ENCODE measurements at regions not wholly inside any gene's neighbourhood (a gene's known extent, or its start where the extent isn't known, plus 50 kb on each side); places are given as distances from the start of the nearest gene placed in this dataset.

DNA sequence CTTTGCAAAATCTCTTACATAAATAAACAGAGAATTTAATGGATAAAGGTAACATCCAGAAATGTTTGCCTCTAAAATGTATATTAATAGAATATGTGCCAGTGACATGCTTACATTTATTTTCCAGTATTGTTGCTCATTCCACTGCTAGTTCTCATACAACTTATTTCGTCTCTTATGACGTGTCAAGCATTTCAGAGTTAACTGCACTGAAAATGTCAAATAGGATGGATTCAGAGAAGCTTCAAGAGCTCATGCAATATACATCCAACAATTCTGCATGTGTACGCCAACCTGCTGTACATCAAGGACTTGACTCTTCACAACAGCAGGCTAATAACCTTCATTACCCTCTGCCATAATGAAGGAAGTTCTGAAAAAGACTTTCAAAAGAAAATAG lies 386.2 kb upstream of the IZUMO3 start:
- TF ChIP-seq, protein P1, sequence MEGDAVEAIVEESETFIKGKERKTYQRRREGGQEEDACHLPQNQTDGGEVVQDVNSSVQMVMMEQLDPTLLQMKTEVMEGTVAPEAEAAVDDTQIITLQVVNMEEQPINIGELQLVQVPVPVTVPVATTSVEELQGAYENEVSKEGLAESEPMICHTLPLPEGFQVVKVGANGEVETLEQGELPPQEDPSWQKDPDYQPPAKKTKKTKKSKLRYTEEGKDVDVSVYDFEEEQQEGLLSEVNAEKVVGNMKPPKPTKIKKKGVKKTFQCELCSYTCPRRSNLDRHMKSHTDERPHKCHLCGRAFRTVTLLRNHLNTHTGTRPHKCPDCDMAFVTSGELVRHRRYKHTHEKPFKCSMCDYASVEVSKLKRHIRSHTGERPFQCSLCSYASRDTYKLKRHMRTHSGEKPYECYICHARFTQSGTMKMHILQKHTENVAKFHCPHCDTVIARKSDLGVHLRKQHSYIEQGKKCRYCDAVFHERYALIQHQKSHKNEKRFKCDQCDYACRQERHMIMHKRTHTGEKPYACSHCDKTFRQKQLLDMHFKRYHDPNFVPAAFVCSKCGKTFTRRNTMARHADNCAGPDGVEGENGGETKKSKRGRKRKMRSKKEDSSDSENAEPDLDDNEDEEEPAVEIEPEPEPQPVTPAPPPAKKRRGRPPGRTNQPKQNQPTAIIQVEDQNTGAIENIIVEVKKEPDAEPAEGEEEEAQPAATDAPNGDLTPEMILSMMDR (IDR thresholded peaks at IDR 0.05): no peak
- TF ChIP-seq POLR2A (IDR thresholded peaks at IDR 0.05): no peak
